ENCODE measurements at regions not wholly inside any gene's neighbourhood (a gene's known extent, or its start where the extent isn't known, plus 50 kb on each side); places are given as distances from the start of the nearest gene placed in this dataset.

DNA sequence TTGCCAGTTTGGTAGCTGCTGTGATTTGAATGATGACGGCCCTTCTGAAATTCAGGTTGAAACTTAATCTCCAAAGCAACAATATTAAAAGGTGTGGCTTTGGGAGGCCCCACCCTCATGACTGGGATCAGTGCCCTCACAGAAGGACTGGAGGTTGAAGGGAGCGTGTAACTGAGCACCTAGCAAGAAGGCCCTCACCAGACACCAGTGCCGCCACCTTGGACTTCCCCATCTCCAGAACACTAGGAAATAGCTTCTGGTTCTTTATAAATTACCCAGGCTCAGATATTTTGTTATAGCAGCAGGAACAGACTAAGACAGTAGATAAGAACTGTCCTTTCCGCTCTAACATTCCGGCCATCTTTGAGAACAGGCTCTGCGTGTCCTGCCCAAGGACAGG, 243.1 kb downstream of the DLL1 start:
- no peak for TF ChIP-seq POLR2AphosphoS5 (IDR thresholded peaks at IDR 0.05; ENCODE audit: low read depth)
- TF ChIP-seq, protein P1, sequence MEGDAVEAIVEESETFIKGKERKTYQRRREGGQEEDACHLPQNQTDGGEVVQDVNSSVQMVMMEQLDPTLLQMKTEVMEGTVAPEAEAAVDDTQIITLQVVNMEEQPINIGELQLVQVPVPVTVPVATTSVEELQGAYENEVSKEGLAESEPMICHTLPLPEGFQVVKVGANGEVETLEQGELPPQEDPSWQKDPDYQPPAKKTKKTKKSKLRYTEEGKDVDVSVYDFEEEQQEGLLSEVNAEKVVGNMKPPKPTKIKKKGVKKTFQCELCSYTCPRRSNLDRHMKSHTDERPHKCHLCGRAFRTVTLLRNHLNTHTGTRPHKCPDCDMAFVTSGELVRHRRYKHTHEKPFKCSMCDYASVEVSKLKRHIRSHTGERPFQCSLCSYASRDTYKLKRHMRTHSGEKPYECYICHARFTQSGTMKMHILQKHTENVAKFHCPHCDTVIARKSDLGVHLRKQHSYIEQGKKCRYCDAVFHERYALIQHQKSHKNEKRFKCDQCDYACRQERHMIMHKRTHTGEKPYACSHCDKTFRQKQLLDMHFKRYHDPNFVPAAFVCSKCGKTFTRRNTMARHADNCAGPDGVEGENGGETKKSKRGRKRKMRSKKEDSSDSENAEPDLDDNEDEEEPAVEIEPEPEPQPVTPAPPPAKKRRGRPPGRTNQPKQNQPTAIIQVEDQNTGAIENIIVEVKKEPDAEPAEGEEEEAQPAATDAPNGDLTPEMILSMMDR (conservative IDR thresholded peaks at IDR 0.05; ENCODE audit: low read depth in 2 of 2): no peak
- no peak for TF ChIP-seq EZH2phosphoT487 (IDR thresholded peaks at IDR 0.05; ENCODE audit: unreplicated experiment)
- TF ChIP-seq EZH2 (IDR thresholded peaks at IDR 0.05; ENCODE audit: low read depth, unreplicated experiment): no peak
- TF ChIP-seq, protein P2, sequence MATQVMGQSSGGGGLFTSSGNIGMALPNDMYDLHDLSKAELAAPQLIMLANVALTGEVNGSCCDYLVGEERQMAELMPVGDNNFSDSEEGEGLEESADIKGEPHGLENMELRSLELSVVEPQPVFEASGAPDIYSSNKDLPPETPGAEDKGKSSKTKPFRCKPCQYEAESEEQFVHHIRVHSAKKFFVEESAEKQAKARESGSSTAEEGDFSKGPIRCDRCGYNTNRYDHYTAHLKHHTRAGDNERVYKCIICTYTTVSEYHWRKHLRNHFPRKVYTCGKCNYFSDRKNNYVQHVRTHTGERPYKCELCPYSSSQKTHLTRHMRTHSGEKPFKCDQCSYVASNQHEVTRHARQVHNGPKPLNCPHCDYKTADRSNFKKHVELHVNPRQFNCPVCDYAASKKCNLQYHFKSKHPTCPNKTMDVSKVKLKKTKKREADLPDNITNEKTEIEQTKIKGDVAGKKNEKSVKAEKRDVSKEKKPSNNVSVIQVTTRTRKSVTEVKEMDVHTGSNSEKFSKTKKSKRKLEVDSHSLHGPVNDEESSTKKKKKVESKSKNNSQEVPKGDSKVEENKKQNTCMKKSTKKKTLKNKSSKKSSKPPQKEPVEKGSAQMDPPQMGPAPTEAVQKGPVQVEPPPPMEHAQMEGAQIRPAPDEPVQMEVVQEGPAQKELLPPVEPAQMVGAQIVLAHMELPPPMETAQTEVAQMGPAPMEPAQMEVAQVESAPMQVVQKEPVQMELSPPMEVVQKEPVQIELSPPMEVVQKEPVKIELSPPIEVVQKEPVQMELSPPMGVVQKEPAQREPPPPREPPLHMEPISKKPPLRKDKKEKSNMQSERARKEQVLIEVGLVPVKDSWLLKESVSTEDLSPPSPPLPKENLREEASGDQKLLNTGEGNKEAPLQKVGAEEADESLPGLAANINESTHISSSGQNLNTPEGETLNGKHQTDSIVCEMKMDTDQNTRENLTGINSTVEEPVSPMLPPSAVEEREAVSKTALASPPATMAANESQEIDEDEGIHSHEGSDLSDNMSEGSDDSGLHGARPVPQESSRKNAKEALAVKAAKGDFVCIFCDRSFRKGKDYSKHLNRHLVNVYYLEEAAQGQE (IDR thresholded peaks at IDR 0.05; ENCODE audit: unreplicated experiment): no peak
- TF ChIP-seq CREB1 (CRISPR knock-in tag; IDR thresholded peaks at IDR 0.05; ENCODE audit: low read depth): no peak
- no peak for TF ChIP-seq ZNF331 (CRISPR knock-in tag; IDR thresholded peaks at IDR 0.05; ENCODE audit: low read depth)
- no peak for TF ChIP-seq ZNF114 (CRISPR knock-in tag; IDR thresholded peaks at IDR 0.05)
- TF ChIP-seq JUNB (IDR thresholded peaks at IDR 0.05; ENCODE audit: unreplicated experiment): no peak
- TF ChIP-seq, protein P3, sequence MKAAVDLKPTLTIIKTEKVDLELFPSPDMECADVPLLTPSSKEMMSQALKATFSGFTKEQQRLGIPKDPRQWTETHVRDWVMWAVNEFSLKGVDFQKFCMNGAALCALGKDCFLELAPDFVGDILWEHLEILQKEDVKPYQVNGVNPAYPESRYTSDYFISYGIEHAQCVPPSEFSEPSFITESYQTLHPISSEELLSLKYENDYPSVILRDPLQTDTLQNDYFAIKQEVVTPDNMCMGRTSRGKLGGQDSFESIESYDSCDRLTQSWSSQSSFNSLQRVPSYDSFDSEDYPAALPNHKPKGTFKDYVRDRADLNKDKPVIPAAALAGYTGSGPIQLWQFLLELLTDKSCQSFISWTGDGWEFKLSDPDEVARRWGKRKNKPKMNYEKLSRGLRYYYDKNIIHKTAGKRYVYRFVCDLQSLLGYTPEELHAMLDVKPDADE (IDR thresholded peaks at IDR 0.05): no peak
- TF ChIP-seq NANOG (IDR thresholded peaks at IDR 0.05; ENCODE audit: borderline replicate concordance): no peak
- TF ChIP-seq STAT1 (IDR thresholded peaks at IDR 0.05; ENCODE audit: unreplicated experiment): no peak

Data from GM23338 (cell line).